IMR-90 (cell line): ENCODE measurements at regions not wholly inside any gene's neighbourhood (a gene's known extent, or its start where the extent isn't known, plus 50 kb on each side); places are given as distances from the start of the nearest gene placed in this dataset.

ENCODE experiments used
- MAFK ChIP-seq: IDR thresholded peaks from 2 replicates; pipeline ENCODE4 v1.6.1; 2012; ENCODE audit warnings: low read depth, low read length, improper control_type of control experiment
- POLR2A ChIP-seq: IDR thresholded peaks from 2 replicates; pipeline ENCODE4 v1.6.1; 2012; ENCODE audit warnings: mild to moderate bottlenecking, low read depth, low read length
- RCOR1 ChIP-seq: IDR thresholded peaks from 2 replicates; pipeline ENCODE4 v1.6.1; 2012; ENCODE audit warnings: mild to moderate bottlenecking, low read length, improper control_type of control experiment; ENCODE audit not compliant: insufficient replicate concordance
- SMC3 ChIP-seq: fragments of 150-350 bp; IDR thresholded peaks from 2 replicates; pipeline ENCODE4 v1.6.1; 2016; ENCODE audit warnings: low read depth, mild to moderate bottlenecking, antibody characterized with exemption, low read length, moderate library complexity
- TF ChIP-seq, protein P1 (sequence below): conservative IDR thresholded peaks from 2 replicates; pipeline ENCODE4 v1.5.1; 2012; ENCODE audit warnings: mild to moderate bottlenecking, low read depth, low read length, improper control_type of control experiment

DNA sequence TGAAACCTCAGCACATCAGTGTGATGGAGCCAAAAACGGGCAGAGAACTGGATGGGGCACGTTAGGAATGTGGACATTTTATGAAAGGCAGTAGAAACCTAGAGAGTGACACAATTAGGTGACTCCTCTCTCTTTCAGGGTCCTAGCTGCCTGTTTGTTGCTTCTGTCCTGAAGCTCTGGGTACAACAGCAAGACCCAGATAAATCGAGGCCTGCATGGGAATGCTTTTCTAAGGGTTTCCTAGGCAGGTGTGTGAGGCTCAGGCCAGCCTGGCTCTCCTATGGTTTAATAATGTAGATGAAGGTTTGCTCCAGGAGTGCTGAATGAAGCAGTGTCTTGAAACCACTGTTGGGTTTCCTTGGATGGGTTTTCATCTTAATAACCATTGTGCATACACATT is 517.1 kb upstream of the RAB6C start:
- TF ChIP-seq, protein P1, sequence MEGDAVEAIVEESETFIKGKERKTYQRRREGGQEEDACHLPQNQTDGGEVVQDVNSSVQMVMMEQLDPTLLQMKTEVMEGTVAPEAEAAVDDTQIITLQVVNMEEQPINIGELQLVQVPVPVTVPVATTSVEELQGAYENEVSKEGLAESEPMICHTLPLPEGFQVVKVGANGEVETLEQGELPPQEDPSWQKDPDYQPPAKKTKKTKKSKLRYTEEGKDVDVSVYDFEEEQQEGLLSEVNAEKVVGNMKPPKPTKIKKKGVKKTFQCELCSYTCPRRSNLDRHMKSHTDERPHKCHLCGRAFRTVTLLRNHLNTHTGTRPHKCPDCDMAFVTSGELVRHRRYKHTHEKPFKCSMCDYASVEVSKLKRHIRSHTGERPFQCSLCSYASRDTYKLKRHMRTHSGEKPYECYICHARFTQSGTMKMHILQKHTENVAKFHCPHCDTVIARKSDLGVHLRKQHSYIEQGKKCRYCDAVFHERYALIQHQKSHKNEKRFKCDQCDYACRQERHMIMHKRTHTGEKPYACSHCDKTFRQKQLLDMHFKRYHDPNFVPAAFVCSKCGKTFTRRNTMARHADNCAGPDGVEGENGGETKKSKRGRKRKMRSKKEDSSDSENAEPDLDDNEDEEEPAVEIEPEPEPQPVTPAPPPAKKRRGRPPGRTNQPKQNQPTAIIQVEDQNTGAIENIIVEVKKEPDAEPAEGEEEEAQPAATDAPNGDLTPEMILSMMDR: no peak
- TF ChIP-seq POLR2A (no peak), RCOR1 (no peak), MAFK (no peak), SMC3 (no peak)
